PC-9 (cell line): ENCODE measurements at regions not wholly inside any gene's neighbourhood (a gene's known extent, or its start where the extent isn't known, plus 50 kb on each side); places are given as distances from the start of the nearest gene placed in this dataset.

ENCODE experiments used
- BruUV-seq: library from RNA; stranded (reverse); fragments of 400-500 nt; replicated peaks from 2 replicates; lab custom pipeline; 2021; lab: Mats Ljungman, UMichigan
- CTCF ChIA-PET: fragments of 300-600 bp; sonication (Branson Sonifier 250); formaldehyde crosslinking; loops from one replicate; lab custom pipeline; 2022; ENCODE audit warnings: antibody characterized with exemption; lab: Charles Lee
- POLR2A ChIA-PET: fragments of 300-600 bp; sonication (Branson Sonifier 250); formaldehyde crosslinking; loops from one replicate; lab custom pipeline; 2022; ENCODE audit warnings: antibody characterized with exemption; ENCODE audit not compliant: unreplicated experiment; lab: Charles Lee
- DNase-seq, 2 experiments: peaks; one replicate each; pipeline versions ENCODE4 v3.0.0 to v3.0.0-alpha.2; 2015 to 2022; ENCODE audit warnings: mixed read lengths in 1 of 2
- H2AFZ ChIP-seq: fragments of 200-600 bp; sonication (generic); 2 replicates; pipeline ENCODE4 v1.8.1; 2017; ENCODE audit warnings: antibody characterized with exemption
- H3F3A ChIP-seq: fragments of 200-600 bp; sonication (generic); 2 replicates; pipeline ENCODE4 v1.8.1; 2017; ENCODE audit warnings: antibody characterized with exemption, mild to moderate bottlenecking, low read depth; ENCODE audit not compliant: insufficient read depth
- H3K27ac ChIP-seq: fragments of 200-600 bp; sonication (generic); 2 replicates; pipeline ENCODE4 v1.6.1; 2016; ENCODE audit warnings: mixed run types
- H3K27me3 ChIP-seq: fragments of 200-600 bp; sonication (generic); 2 replicates; pipeline ENCODE4 v1.6.1; 2016; ENCODE audit warnings: low read depth, mixed run types; ENCODE audit not compliant: insufficient read depth
- H3K36me3 ChIP-seq: fragments of 200-600 bp; sonication (generic); 2 replicates; pipeline ENCODE4 v1.6.1; 2016; ENCODE audit warnings: low read depth, mixed run types
- H3K4me1 ChIP-seq: fragments of 200-600 bp; sonication (generic); replicated peaks from 2 replicates; pipeline ENCODE4 v1.6.1; 2016; ENCODE audit warnings: mixed run types; ENCODE audit not compliant: insufficient read depth
- H3K4me2 ChIP-seq: fragments of 200-600 bp; sonication (generic); 2 replicates; pipeline ENCODE4 v1.6.1; 2017; ENCODE audit warnings: mixed run types
- H3K4me3 ChIP-seq: fragments of 200-600 bp; sonication (generic); 2 replicates; pipeline ENCODE4 v1.6.1; 2016; ENCODE audit warnings: mixed run types
- H3K79me2 ChIP-seq: fragments of 200-600 bp; sonication (generic); 2 replicates; pipeline ENCODE4 v1.6.1; 2017; ENCODE audit warnings: low read depth, mixed run types
- H3K9me2 ChIP-seq: fragments of 200-600 bp; sonication (generic); 2 replicates; pipeline ENCODE4 v1.8.1; 2017; ENCODE audit warnings: mild to moderate bottlenecking; ENCODE audit not compliant: insufficient read depth
- H3K9me3 ChIP-seq: fragments of 200-600 bp; sonication (generic); 2 replicates; pipeline ENCODE4 v1.8.1; 2016; ENCODE audit warnings: low read depth; ENCODE audit not compliant: insufficient read depth
- H4K20me1 ChIP-seq: fragments of 200-600 bp; sonication (generic); 2 replicates; pipeline ENCODE4 v1.8.1; 2017; ENCODE audit not compliant: insufficient read depth
- CTCF ChIP-seq: fragments of 200-600 bp; sonication (generic); conservative IDR thresholded peaks from 2 replicates; pipeline ENCODE4 v1.6.1; 2017; ENCODE audit warnings: mixed run types, antibody characterized with exemption, mild to moderate bottlenecking, moderate library complexity
- EZH2 ChIP-seq: fragments of 200-600 bp; sonication (generic); IDR thresholded peaks from 2 replicates; pipeline ENCODE4 v1.8.0; 2017; ENCODE audit warnings: antibody characterized with exemption, low read depth
- intact Hi-C: fragments of 100-400 bp; cut with micrococcal nuclease; formaldehyde crosslinking; loops from one replicate; pipeline ENCODE4 v1.10.0; 2022; ENCODE audit not compliant: unreplicated experiment

DNA sequence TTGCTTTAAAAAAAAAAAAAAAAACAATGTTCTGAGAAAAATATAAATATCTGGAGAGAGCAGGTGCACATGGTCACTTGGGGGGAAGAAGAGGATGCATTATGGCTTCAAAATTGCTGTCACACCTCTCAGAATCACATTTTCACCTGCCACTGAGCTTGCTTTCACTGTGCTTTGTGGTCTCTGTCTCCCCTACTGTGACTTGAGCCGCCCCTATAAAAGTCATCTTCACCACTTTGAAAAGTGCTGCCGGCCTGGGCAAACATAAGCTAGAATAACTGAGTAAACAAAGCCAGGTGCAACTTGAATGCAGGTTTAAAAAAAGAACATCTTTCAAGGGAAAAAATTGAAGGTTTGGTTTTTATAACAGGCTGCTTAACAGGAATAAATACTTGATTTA, 368.1 kb upstream of the GRIA1 start:
- no peak overlapping the region for H3K27ac ChIP-seq
- no peak overlapping the region for H2AFZ ChIP-seq
- ChIA-PET POLR2A (no interaction called here), CTCF (no interaction called here)
- no peaks in the 10 kb centered on the region for H3K27me3 ChIP-seq
- no peak overlapping the region for H3K4me3 ChIP-seq
- H3K4me1 ChIP-seq: no peaks in the 10 kb centered on the region
- no peak overlapping the region for H3K4me2 ChIP-seq
- intact Hi-C loops: no loop called here
- H3K36me3 ChIP-seq: no peaks in the 10 kb centered on the region
- no TSS peak for BruUV-seq
- TF ChIP-seq CTCF (no peak), EZH2 (no peak)
- H3F3A ChIP-seq: no peaks in the 10 kb centered on the region
- no peaks in the 10 kb centered on the region for H3K9me3 ChIP-seq
- DNase-seq: no peak
- no peaks in the 10 kb centered on the region for H4K20me1 ChIP-seq
- no peaks in the 10 kb centered on the region for H3K9me2 ChIP-seq
- H3K79me2 ChIP-seq: no peaks in the 10 kb centered on the region

- Histone ChIP-seq H3K36me3 (no peaks in the 10 kb centered on the region), H3K4me3 (no peak overlapping the region), H3K9me3 (no peaks in the 10 kb centered on the region), H3K4me1 (no peaks in the 10 kb centered on the region), H2AFZ (no peak overlapping the region), H3K4me2 (no peak overlapping the region), H3K27me3 (no peaks in the 10 kb centered on the region), H3F3A (no peaks in the 10 kb centered on the region), H4K20me1 (no peaks in the 10 kb centered on the region), H3K79me2 (no peaks in the 10 kb centered on the region), H3K9me2 (no peaks in the 10 kb centered on the region), H3K27ac (no peak overlapping the region)
- TF ChIP-seq EZH2: no peak
- TF ChIP-seq CTCF: no peak
- CTCF ChIA-PET: no interaction called here
- DNase-seq: no peak
- no TSS peak for BruUV-seq
- intact Hi-C loops: no loop called here
- POLR2A ChIA-PET: no interaction called here
These were observed 360.2 kb upstream of the GRIA1 start for GRCh38 chr5:153130296-153130695.

DNA sequence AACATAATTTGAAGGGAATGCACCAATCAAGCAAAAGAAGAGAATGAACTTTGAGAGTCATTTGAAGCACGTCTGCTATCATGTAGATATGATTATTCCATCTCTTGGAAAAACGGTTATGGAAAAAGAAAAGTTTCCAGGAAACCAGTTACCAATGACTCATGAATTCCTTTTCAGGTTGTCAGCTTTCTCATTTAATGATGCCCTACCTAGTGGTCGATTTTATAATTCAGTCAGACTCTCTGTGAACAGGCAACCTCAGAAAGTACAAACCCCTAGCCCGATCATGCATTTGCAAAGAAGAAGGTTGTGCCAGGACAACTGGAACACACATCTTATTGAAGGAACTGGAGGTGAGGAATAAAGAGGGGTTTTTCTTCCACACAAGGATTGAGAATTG, 355.1 kb upstream of the GRIA1 start:
- BruUV-seq: no TSS peak
- no peak for DNase-seq
- Histone ChIP-seq H3K4me3 (no peak overlapping the region), H3K4me2 (no peak overlapping the region), H3K79me2 (no peaks in the 10 kb centered on the region), H3K36me3 (no peaks in the 10 kb centered on the region), H3K27ac (no peak overlapping the region), H4K20me1 (no peaks in the 10 kb centered on the region), H3K27me3 (no peaks in the 10 kb centered on the region), H3F3A (no peaks in the 10 kb centered on the region), H3K9me3 (no peaks in the 10 kb centered on the region), H3K4me1 (no peaks in the 10 kb centered on the region), H3K9me2 (no peaks in the 10 kb centered on the region), H2AFZ (no peak overlapping the region)
- ChIA-PET POLR2A (no interaction called here), CTCF (no interaction called here)
- intact Hi-C loops: no loop called here
- TF ChIP-seq CTCF: no peak
- TF ChIP-seq EZH2: no peak
